Endothelial cell of umbilical vein (primary cell): ENCODE measurements at regions not wholly inside any gene's neighbourhood (a gene's known extent, or its start where the extent isn't known, plus 50 kb on each side); places are given as distances from the start of the nearest gene placed in this dataset.

Experiments used
- EZH2 ChIP-seq: IDR thresholded peaks from 2 replicates; pipeline ENCODE4 v1.6.1; 2012; ENCODE audit warnings: borderline replicate concordance, low read depth, mild to moderate bottlenecking, moderate library complexity, low read length, inconsistent platforms; ENCODE audit not compliant: severe bottlenecking
- FOS ChIP-seq: IDR thresholded peaks from 2 replicates; pipeline ENCODE4 v1.6.1; 2011; ENCODE audit warnings: mild to moderate bottlenecking, low read length, moderate library complexity, borderline replicate concordance; ENCODE audit not compliant: insufficient read depth
- JUN ChIP-seq: IDR thresholded peaks from 2 replicates; pipeline ENCODE4 v1.6.1; 2011; ENCODE audit warnings: borderline replicate concordance, low read depth; ENCODE audit not compliant: insufficient read length, insufficient read depth
- MYC ChIP-seq: IDR thresholded peaks from one replicate; pipeline ENCODE4 v1.6.1; 2011; ENCODE audit warnings: mild to moderate bottlenecking, low read depth, low read length
- POLR2A ChIP-seq: IDR thresholded peaks from 2 replicates; pipeline ENCODE4 v1.6.1; 2012; ENCODE audit warnings: low read depth, mild to moderate bottlenecking, control low read depth, low read length
- POLR2AphosphoS5 ChIP-seq: IDR thresholded peaks from 2 replicates; pipeline ENCODE4 v1.6.1; 2012; ENCODE audit warnings: low read depth, mild to moderate bottlenecking, control low read depth, low read length, moderate library complexity; ENCODE audit not compliant: insufficient read depth
- TF ChIP-seq, protein P1 (sequence below), 2 donors: IDR thresholded peaks; 1 replicate in 1 of 2; 2 replicates in 1 of 2; pipeline ENCODE4 v1.5.1; 2011; ENCODE audit warnings: low read length in 2 of 2, mild to moderate bottlenecking in 2 of 2, moderate library complexity in 2 of 2, control low read depth in 1 of 2, inconsistent platforms in 1 of 2, low read depth in 1 of 2; ENCODE audit not compliant: insufficient read depth in 1 of 2; ENCODE audit errors: extremely low read depth in 1 of 2
- TF ChIP-seq, protein P2 (sequence below): IDR thresholded peaks from 2 replicates; pipeline ENCODE4 v1.6.1; 2011; ENCODE audit not compliant: insufficient read depth, insufficient read length

DNA sequence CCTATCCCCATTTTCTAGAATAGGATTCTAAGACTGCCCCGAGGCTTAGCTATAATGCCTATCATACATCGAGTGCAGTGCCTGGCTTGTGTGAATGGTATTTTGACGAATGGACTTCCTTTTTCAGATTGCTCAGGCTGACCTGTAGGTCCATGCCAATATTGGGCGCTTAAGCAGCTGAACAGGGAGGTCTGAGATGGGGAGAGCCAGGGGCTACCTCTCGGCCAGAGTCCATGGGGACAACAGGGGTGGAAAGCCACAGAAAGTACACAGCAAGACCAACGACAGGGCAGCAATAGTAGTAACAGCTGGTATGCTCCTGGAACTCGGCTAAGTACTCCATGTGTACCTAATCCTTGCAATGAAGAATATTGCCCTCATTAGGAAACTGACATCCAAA lies 91.7 kb upstream of the WSCD1 start:
- TF ChIP-seq POLR2A (no peak), POLR2AphosphoS5 (no peak), EZH2 (no peak), FOS (no peak), MYC (no peak), JUN (no peak)
- TF ChIP-seq, protein P1, sequence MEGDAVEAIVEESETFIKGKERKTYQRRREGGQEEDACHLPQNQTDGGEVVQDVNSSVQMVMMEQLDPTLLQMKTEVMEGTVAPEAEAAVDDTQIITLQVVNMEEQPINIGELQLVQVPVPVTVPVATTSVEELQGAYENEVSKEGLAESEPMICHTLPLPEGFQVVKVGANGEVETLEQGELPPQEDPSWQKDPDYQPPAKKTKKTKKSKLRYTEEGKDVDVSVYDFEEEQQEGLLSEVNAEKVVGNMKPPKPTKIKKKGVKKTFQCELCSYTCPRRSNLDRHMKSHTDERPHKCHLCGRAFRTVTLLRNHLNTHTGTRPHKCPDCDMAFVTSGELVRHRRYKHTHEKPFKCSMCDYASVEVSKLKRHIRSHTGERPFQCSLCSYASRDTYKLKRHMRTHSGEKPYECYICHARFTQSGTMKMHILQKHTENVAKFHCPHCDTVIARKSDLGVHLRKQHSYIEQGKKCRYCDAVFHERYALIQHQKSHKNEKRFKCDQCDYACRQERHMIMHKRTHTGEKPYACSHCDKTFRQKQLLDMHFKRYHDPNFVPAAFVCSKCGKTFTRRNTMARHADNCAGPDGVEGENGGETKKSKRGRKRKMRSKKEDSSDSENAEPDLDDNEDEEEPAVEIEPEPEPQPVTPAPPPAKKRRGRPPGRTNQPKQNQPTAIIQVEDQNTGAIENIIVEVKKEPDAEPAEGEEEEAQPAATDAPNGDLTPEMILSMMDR (IDR thresholded peaks at IDR 0.05; ENCODE audit: extremely low read depth in 1 of 2, insufficient read depth in 1 of 2, low read depth in 1 of 2, low read length in 2 of 2) = no peak
- TF ChIP-seq, protein P2, sequence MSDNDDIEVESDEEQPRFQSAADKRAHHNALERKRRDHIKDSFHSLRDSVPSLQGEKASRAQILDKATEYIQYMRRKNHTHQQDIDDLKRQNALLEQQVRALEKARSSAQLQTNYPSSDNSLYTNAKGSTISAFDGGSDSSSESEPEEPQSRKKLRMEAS = no peak
